Occipital lobe (tissue), 1 donor: ENCODE measurements at regions not wholly inside any gene's neighbourhood (a gene's known extent, or its start where the extent isn't known, plus 50 kb on each side); places are given as distances from the start of the nearest gene placed in this dataset. TPM values are rescaled to one million over a fixed set of nuclear protein-coding genes. Genes with fewer than 3 reads are reported as not detected.

Experiments used
- small RNA-seq: library from RNA; depleted of rRNA; stranded (forward); fragments of <200 nt; gene quantifications from one replicate; pipeline ENCODE3, GENCODE V24; 2014

Small RNA genes lying in the stretch of these regions (small RNA-seq; reads per million reads assigned to genes)
- gene RNU6-439P, result not detected
